Peyer's patch (tissue), 4 donors: ENCODE measurements at regions not wholly inside any gene's neighbourhood (a gene's known extent, or its start where the extent isn't known, plus 50 kb on each side); places are given as distances from the start of the nearest gene placed in this dataset.

Experiments
- DNase-seq, 3 donors: peaks; one replicate each; pipeline ENCODE4 v3.0.0-alpha.2; 2017 to 2019
- H3K27ac ChIP-seq, 4 donors: fragments of 200-600 bp; sonication (generic); one replicate each; pipeline ENCODE4 v1.5.1; 2016 to 2019
- H3K27me3 ChIP-seq, 2 donors: fragments of 200-600 bp; sonication (generic); one replicate each; pipeline ENCODE4 v1.5.1; 2019
- H3K36me3 ChIP-seq, 3 donors: fragments of 200-600 bp; sonication (generic); one replicate each; pipeline ENCODE4 v1.5.1; 2016 to 2019
- H3K4me1 ChIP-seq, 4 donors: fragments of 200-600 bp; sonication (generic); one replicate each; pipeline ENCODE4 v1.5.1; 2016 to 2019
- H3K4me3 ChIP-seq, 4 donors: fragments of 200-600 bp; sonication (generic); 1 replicate in 3 of 4; 2 replicates in 1 of 4; pipeline ENCODE4 v1.5.1; 2016 to 2019; ENCODE audit warnings: mild to moderate bottlenecking in 1 of 4
- H3K9me3 ChIP-seq, 4 donors: fragments of 200-600 bp; sonication (generic); one replicate each; pipeline ENCODE4 v1.5.1; 2016 to 2019; ENCODE audit warnings: mild to moderate bottlenecking in 1 of 4
- POLR2A ChIP-seq, 2 donors: fragments of 450-650 bp; IDR thresholded peaks; one replicate each; pipeline ENCODE4 v1.5.1; 2017; ENCODE audit warnings: antibody characterized with exemption in 2 of 2, mild to moderate bottlenecking in 2 of 2, moderate library complexity in 2 of 2
- TF ChIP-seq, protein P1 (sequence below), 6 experiments: fragments of 450-650 bp in 4 of 6; fragments of 200-600 bp in 2 of 6; sonication (generic) in 1 of 6; IDR thresholded peaks; one replicate each; pipeline ENCODE4 v1.5.1; 2017 to 2019; ENCODE audit warnings: antibody characterized with exemption in 6 of 6, mild to moderate bottlenecking in 3 of 6, moderate library complexity in 1 of 6

DNA sequence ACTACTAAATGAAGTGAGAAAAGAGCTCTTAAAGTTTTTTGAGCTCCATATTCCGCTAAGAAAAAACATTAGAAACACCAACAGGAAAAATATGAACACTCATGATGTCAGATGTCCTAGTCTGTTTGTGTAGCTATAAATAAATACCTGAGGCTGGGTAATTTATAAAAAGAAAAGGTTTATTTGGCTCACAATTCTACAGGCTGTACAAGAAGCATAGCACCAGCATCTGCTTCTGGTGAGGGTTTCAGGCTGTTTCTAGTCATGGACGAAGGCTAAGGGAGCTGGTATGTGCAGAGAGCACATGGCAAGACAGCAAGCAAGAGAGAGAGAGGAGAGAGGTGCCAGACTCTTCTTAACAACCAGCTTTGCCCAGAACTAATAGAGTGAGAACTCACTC is 186.2 kb downstream of the PLK2 start:
- TF ChIP-seq, protein P1, sequence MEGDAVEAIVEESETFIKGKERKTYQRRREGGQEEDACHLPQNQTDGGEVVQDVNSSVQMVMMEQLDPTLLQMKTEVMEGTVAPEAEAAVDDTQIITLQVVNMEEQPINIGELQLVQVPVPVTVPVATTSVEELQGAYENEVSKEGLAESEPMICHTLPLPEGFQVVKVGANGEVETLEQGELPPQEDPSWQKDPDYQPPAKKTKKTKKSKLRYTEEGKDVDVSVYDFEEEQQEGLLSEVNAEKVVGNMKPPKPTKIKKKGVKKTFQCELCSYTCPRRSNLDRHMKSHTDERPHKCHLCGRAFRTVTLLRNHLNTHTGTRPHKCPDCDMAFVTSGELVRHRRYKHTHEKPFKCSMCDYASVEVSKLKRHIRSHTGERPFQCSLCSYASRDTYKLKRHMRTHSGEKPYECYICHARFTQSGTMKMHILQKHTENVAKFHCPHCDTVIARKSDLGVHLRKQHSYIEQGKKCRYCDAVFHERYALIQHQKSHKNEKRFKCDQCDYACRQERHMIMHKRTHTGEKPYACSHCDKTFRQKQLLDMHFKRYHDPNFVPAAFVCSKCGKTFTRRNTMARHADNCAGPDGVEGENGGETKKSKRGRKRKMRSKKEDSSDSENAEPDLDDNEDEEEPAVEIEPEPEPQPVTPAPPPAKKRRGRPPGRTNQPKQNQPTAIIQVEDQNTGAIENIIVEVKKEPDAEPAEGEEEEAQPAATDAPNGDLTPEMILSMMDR (IDR thresholded peaks at IDR 0.05): no peak
- no peak for TF ChIP-seq POLR2A (IDR thresholded peaks at IDR 0.05)
- H3K4me1 ChIP-seq: no peaks in the 10 kb centered on the region
- H3K9me3 ChIP-seq: no peaks in the 10 kb centered on the region
- H3K27me3 ChIP-seq: no peaks in the 10 kb centered on the region
- no peak overlapping the region for H3K4me3 ChIP-seq
- H3K27ac ChIP-seq: no peak overlapping the region
- no peaks in the 10 kb centered on the region for H3K36me3 ChIP-seq
- no peak for DNase-seq

DNA sequence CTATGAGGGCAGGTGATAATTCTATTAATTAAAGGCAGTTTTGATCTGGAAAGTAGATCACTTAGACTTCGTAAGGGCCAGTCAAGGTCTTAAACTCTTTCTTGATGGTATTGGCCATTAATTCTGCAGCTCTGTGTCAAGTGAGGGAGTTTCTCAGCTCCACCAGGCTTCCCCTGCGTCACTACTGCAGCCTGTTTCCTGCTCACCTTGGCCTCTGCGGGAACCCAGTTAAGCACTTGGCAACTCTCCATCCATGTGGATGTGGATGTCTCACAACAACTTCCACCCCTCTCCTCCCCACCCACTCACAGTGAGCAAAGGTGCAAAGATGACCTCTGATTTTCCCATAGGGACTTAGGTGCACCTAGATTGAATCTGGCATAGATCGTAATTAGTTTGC is 191.6 kb downstream of the PLK2 start:
- TF ChIP-seq POLR2A (IDR thresholded peaks at IDR 0.05): no peak
- TF ChIP-seq, protein P1 (IDR thresholded peaks at IDR 0.05): no peak
- H3K36me3 ChIP-seq: no peaks in the 10 kb centered on the region
- H3K27me3 ChIP-seq: no peaks in the 10 kb centered on the region
- H3K9me3 ChIP-seq: no peaks in the 10 kb centered on the region
- no peaks in the 10 kb centered on the region for H3K4me1 ChIP-seq
- H3K4me3 ChIP-seq: no peak overlapping the region
- no peak overlapping the region for H3K27ac ChIP-seq
- no peak for DNase-seq

DNA sequence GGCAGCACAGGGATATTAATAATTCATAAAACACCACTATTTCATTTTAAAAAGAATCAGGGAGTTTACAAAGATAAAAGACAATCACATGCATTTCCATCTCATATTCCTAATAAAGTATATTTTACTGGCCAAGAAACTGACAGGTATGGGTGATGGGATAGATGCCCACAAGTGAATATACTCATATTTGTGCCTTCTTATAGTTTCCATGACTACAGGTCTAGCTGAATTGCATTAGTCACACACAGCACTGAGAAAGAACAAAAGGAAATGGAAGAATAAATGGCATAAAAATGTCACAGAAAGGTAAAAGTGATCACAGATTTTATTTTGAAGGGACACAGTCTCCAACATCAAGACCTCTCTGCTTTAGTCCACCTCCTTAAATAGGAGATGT is 193.5 kb downstream of the PLK2 start:
- Histone ChIP-seq H3K4me1 (no peaks in the 10 kb centered on the region), H3K4me3 (no peak overlapping the region), H3K36me3 (no peaks in the 10 kb centered on the region), H3K9me3 (no peaks in the 10 kb centered on the region), H3K27me3 (no peaks in the 10 kb centered on the region), H3K27ac (no peak overlapping the region)
- TF ChIP-seq, protein P1 (IDR thresholded peaks at IDR 0.05): no peak
- no peak for TF ChIP-seq POLR2A (IDR thresholded peaks at IDR 0.05)
- no peak for DNase-seq

DNA sequence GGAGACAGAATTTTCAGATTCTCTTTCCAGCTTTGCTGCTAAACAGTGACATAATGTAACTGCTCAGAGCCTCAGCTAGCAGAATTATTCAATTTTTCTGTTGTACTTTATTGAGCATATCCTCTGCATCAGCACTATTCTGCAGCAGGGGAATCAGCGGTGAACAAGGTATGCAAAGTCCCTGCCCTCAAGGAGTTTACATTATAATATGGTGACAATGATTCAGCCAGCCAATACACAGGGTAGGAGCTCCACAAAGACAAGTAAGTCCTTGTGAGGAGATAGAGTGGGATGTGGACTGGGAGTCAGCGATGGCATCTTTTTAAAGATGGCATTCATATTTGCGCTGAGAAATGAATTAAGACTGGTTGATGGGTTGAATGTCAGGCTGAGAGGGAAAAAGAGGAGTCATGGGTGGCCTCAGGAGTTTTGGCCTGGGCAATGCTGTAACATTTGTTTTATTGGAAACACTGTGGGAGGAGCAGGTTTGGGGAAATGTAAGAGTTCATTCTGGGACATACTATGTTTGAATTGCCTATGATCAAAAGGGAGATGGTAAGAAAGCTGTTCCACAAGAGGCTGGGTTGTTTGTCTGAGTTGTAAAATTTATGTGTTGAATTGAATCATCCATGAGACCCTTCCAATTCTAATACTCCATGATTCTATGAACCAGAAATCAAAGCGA is 194.5 kb downstream of the PLK2 start:
- no peak overlapping the region for H3K27ac ChIP-seq
- no peak overlapping the region for H3K4me3 ChIP-seq
- H3K27me3 ChIP-seq: no peaks in the 10 kb centered on the region
- H3K4me1 ChIP-seq: no peaks in the 10 kb centered on the region
- no peaks in the 10 kb centered on the region for H3K36me3 ChIP-seq
- TF ChIP-seq POLR2A (IDR thresholded peaks at IDR 0.05): no peak
- TF ChIP-seq, protein P1 (IDR thresholded peaks at IDR 0.05): no peak
- DNase-seq: no peak
- no peaks in the 10 kb centered on the region for H3K9me3 ChIP-seq

DNA sequence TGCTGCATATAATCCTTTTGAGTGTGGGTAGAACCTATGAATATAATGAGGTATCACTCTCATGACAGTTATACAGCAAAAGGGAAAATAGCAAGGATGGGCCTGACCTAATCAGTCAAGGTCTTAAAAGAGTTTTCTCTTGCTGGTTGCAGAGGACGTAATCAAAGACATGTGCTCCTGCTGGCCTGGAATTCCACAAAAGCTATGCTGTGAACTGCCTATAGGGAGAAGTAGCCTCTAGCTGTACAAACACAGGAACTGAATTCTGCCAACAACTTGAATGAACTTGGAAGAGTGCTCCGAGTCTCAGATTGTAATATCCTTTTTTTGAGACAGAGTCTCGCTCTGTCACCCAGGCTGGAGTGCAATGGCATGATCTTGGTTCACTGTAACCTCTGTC is 195.6 kb downstream of the PLK2 start:
- DNase-seq: no peak
- H3K9me3 ChIP-seq: no peaks in the 10 kb centered on the region
- TF ChIP-seq POLR2A (IDR thresholded peaks at IDR 0.05): no peak
- TF ChIP-seq, protein P1 (IDR thresholded peaks at IDR 0.05): no peak
- H3K4me1 ChIP-seq: no peaks in the 10 kb centered on the region
- no peak overlapping the region for H3K27ac ChIP-seq
- no peaks in the 10 kb centered on the region for H3K27me3 ChIP-seq
- H3K36me3 ChIP-seq: no peaks in the 10 kb centered on the region
- H3K4me3 ChIP-seq: no peak overlapping the region

DNA sequence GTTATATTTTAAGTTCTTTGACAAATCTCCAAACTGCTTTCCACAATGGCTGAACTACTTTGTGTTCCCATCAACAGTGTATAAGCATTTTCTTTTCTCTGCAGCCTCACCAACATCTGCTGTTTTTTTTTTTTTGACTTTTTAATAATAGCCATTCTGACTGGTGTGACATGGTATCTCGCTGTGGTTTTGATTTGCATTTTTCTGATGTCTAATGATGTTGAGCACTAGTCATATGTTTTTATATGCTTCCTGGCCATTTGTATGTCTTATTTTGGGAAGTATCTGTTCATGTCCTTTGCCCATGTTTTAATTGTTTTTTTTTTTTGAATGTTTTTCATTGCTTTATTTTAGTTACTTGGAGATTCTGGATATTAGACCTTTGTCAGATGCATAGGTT is 196.6 kb downstream of the PLK2 start:
- no peak for DNase-seq
- Histone ChIP-seq H3K27ac (no peak overlapping the region), H3K36me3 (no peaks in the 10 kb centered on the region), H3K4me3 (no peak overlapping the region), H3K9me3 (no peaks in the 10 kb centered on the region), H3K27me3 (no peaks in the 10 kb centered on the region), H3K4me1 (no peaks in the 10 kb centered on the region)
- no peak for TF ChIP-seq POLR2A (IDR thresholded peaks at IDR 0.05)
- TF ChIP-seq, protein P1 (IDR thresholded peaks at IDR 0.05): no peak
